ENCODE measurements at regions not wholly inside any gene's neighbourhood (a gene's known extent, or its start where the extent isn't known, plus 50 kb on each side); places are given as distances from the start of the nearest gene placed in this dataset.

- no peak overlapping the region for H3K4me3 Mint-ChIP-seq (ENCODE audit: unreplicated experiment)
- H3K36me3 Mint-ChIP-seq (ENCODE audit: low read depth), result no peaks in the 10 kb centered on the region
- H3K4me1 Mint-ChIP-seq (ENCODE audit: low read depth), result peaks cover 14% of the 10 kb centered on the region
- H3K9me3 Mint-ChIP-seq (ENCODE audit: low read depth), result no peaks in the 10 kb centered on the region
- no peak overlapping the region for H3K27ac Mint-ChIP-seq (ENCODE audit: unreplicated experiment)
- H3K27me3 Mint-ChIP-seq (ENCODE audit: low read depth), result peaks cover 1% of the 10 kb centered on the region
- TF ChIP-seq CTCF (IDR thresholded peaks at IDR 0.05), result peak; percentile 67
- no peak for DNase-seq (ENCODE audit: low spot score)
Measured at GRCh38 chr18:45355944-45356520, 259.2 kb upstream of the SLC14A2 start.

GRCh38 chr18:45357686-45358470, 257.4 kb upstream of the SLC14A2 start:
- no peak for DNase-seq (ENCODE audit: low spot score)

DNA sequence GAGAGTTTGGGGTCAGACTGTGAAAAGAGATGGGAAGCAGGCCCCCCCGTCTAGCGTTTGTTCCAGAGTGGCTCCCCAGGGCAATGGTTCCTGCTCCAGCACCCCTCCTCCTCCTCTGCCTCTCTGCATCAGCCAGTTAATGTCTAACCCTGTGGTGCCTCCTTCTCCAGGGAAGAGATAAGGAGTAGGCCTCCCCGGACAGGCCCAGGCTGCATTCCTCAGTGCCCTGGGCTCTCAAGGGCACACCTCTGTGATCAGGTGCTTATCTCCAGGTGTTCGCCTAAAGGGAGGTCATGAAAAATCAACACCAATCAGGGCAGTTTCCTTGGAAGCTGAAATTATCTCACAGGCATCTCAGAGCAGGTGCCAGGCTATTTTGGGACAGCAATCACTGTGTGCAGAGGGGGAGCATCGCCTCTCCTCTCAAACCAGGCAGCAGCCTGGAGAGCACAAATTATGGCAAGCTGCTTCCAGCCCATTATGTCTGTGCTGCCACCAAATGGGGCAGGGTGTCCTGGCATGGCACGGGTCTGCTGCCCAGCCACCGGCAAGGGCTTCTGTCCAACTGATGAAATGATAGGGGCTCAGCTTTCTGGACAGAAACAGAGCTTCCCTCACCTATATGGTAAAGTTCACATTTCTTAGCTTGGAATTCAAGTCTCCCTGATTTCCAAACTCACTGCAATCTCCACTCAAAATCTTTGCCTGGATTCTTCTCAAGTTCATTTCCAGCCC, 255.8 kb upstream of the SLC14A2 start:
- Mint-ChIP-seq H3K4me3 (ENCODE audit: unreplicated experiment) (no peak overlapping the region), H3K27ac (ENCODE audit: unreplicated experiment) (no peak overlapping the region), H3K4me1 (ENCODE audit: low read depth) (peaks cover 19% of the 10 kb centered on the region), H3K9me3 (ENCODE audit: low read depth) (no peaks in the 10 kb centered on the region), H3K36me3 (ENCODE audit: low read depth) (no peaks in the 10 kb centered on the region), H3K27me3 (ENCODE audit: low read depth) (peaks cover 1% of the 10 kb centered on the region)
- no peak for TF ChIP-seq CTCF (IDR thresholded peaks at IDR 0.05)
- DNase-seq (ENCODE audit: low spot score), result no peak

More at GRCh38 chr18:45357686-45358470, 257.4 kb upstream of the SLC14A2 start:
- Mint-ChIP-seq H3K36me3 (ENCODE audit: low read depth) (no peaks in the 10 kb centered on the region), H3K27me3 (ENCODE audit: low read depth) (peaks cover 1% of the 10 kb centered on the region), H3K4me1 (ENCODE audit: low read depth) (peaks cover 22% of the 10 kb centered on the region), H3K27ac (ENCODE audit: unreplicated experiment) (no peak overlapping the region), H3K9me3 (ENCODE audit: low read depth) (no peaks in the 10 kb centered on the region), H3K4me3 (ENCODE audit: unreplicated experiment) (no peak overlapping the region)
- TF ChIP-seq CTCF (IDR thresholded peaks at IDR 0.05), result no peak

DNA sequence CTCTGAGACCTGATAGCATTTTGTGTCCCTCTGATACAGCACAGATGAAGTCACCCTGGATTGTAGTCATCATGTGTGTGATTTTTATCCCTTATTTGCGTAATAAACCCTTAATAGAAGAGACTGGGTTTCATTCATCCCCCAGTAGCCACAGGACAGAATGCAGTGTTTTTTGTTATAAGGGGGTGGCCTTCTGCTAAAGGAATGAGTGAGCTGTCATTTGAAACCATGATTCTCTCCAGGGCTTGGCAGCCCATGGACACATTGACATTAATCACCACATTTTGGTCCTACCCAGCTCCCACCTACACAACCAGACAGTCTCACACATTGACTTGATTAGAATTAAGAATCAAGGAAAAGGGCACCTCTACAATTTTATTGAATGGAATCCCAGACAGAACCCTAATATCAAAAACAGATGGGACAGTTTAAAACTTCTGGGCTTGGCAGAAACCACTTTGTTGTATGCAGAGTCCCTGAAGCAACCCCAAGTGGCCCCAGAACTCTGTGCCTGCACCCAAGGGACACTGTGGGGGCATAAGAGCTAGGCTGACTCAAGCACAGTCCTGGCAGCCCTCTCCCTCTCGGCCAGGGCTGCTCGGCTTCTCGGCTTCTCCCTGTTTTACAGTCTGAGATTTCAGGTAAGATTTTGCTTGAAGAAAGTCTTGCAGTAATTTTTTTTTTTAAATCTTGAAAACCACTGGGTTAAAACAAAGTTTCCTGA, 254.0 kb upstream of the SLC14A2 start:
- no peaks in the 10 kb centered on the region for H3K9me3 Mint-ChIP-seq (ENCODE audit: low read depth)
- H3K4me1 Mint-ChIP-seq (ENCODE audit: low read depth), result peaks cover 28% of the 10 kb centered on the region
- no peak overlapping the region for H3K4me3 Mint-ChIP-seq (ENCODE audit: unreplicated experiment)
- H3K27ac Mint-ChIP-seq (ENCODE audit: unreplicated experiment), result no peak overlapping the region
- H3K36me3 Mint-ChIP-seq (ENCODE audit: low read depth), result no peaks in the 10 kb centered on the region
- TF ChIP-seq CTCF (IDR thresholded peaks at IDR 0.05), result no peak
- DNase-seq (ENCODE audit: low spot score), result no peak
- peaks cover 1% of the 10 kb centered on the region for H3K27me3 Mint-ChIP-seq (ENCODE audit: low read depth)

DNA sequence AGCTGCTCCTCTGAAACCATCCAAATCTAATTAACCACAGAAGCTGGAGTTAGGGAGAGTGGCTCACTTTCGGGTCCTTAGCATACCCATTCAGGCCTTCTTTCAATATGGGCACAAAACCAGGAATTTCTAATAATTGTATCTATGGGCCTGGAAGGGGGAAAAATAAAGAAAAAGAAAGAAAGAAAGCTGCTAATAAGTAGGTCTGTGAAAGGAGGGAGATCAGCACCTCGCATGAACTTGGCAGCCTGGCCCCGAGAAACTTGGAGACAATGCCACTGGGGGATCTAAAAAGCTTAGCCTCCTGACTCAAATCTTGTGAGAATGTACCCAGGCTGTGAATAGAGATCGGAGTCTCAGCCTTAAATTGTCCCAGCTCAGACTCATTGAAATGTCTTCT, 252.1 kb upstream of the SLC14A2 start:
- Mint-ChIP-seq H3K27ac (ENCODE audit: unreplicated experiment) (no peak overlapping the region), H3K36me3 (ENCODE audit: low read depth) (no peaks in the 10 kb centered on the region), H3K9me3 (ENCODE audit: low read depth) (no peaks in the 10 kb centered on the region), H3K4me3 (ENCODE audit: unreplicated experiment) (no peak overlapping the region), H3K27me3 (ENCODE audit: low read depth) (peaks cover 1% of the 10 kb centered on the region), H3K4me1 (ENCODE audit: low read depth) (peaks cover 25% of the 10 kb centered on the region)
- DNase-seq (ENCODE audit: low spot score), result no peak
- TF ChIP-seq CTCF (IDR thresholded peaks at IDR 0.05), result no peak
